Loucy (cell line): ENCODE measurements at regions not wholly inside any gene's neighbourhood (a gene's known extent, or its start where the extent isn't known, plus 50 kb on each side); places are given as distances from the start of the nearest gene placed in this dataset.

ENCODE experiments used
- H2AFZ ChIP-seq: fragments of 200-600 bp; sonication (generic); 2 replicates; pipeline ENCODE4 v1.6.0; 2016; ENCODE audit warnings: antibody characterized with exemption, mild to moderate bottlenecking, low read length, moderate library complexity
- H3F3A ChIP-seq: fragments of 200-600 bp; 2 replicates; pipeline ENCODE4 v1.6.0; 2016; ENCODE audit warnings: antibody characterized with exemption, low read depth, mild to moderate bottlenecking
- H3K27me3 ChIP-seq: fragments of 200-600 bp; sonication (generic); 2 replicates; pipeline ENCODE4 v1.6.1; 2014; ENCODE audit warnings: low read length, mild to moderate bottlenecking; ENCODE audit not compliant: insufficient read depth, poor library complexity, severe bottlenecking
- H3K36me3 ChIP-seq: fragments of 200-600 bp; sonication (generic); 2 replicates; pipeline ENCODE4 v1.6.1; 2016; ENCODE audit warnings: low read length; ENCODE audit not compliant: insufficient read depth
- H3K4me1 ChIP-seq: fragments of 200-600 bp; sonication (generic); 2 replicates; pipeline ENCODE4 v1.5.1; 2014; ENCODE audit warnings: low read length, mild to moderate bottlenecking; ENCODE audit not compliant: insufficient read depth, poor library complexity, severe bottlenecking
- H3K4me2 ChIP-seq: fragments of 200-600 bp; sonication (generic); 2 replicates; pipeline ENCODE4 v1.6.0; 2014; ENCODE audit warnings: antibody characterized with exemption, low read length, low read depth, mild to moderate bottlenecking; ENCODE audit not compliant: poor library complexity, severe bottlenecking
- H3K4me3 ChIP-seq: fragments of 200-600 bp; sonication (generic); 2 replicates; pipeline ENCODE4 v1.5.1; 2014; ENCODE audit warnings: low read length, mild to moderate bottlenecking, mixed read lengths; ENCODE audit not compliant: poor library complexity, severe bottlenecking
- H3K79me2 ChIP-seq: fragments of 200-600 bp; sonication (generic); 2 replicates; pipeline ENCODE4 v1.6.1; 2014; ENCODE audit warnings: low read length; ENCODE audit not compliant: insufficient read depth
- H3K9ac ChIP-seq: fragments of 200-600 bp; sonication (generic); 2 replicates; pipeline ENCODE4 v1.6.0; 2014; ENCODE audit warnings: mild to moderate bottlenecking, low read depth, low read length, moderate library complexity; ENCODE audit not compliant: poor library complexity, severe bottlenecking
- H3K9me2 ChIP-seq: fragments of 200-600 bp; sonication (generic); replicated peaks from 2 replicates; pipeline ENCODE4 v1.6.1; 2016; ENCODE audit warnings: low read depth, low read length, mixed read lengths
- H3K9me3 ChIP-seq: fragments of 200-600 bp; sonication (generic); 2 replicates; pipeline ENCODE4 v1.6.1; 2014; ENCODE audit warnings: mild to moderate bottlenecking, antibody characterized with exemption, low read length, low read depth; ENCODE audit not compliant: insufficient read depth
- H4K20me1 ChIP-seq: fragments of 200-600 bp; sonication (generic); 2 replicates; pipeline ENCODE4 v1.6.0; 2014; ENCODE audit warnings: antibody characterized with exemption, low read length, mild to moderate bottlenecking; ENCODE audit not compliant: insufficient read depth, poor library complexity, severe bottlenecking
- CTCF ChIP-seq: fragments of 200-600 bp; sonication (generic); conservative IDR thresholded peaks from 2 replicates; pipeline ENCODE4 v1.5.1; 2014; ENCODE audit warnings: mild to moderate bottlenecking, antibody characterized with exemption, low read length
- EZH2phosphoT487 ChIP-seq: fragments of 200-600 bp; IDR thresholded peaks from 2 replicates; pipeline ENCODE4 v1.6.1; 2018; ENCODE audit warnings: antibody characterized with exemption, mild to moderate bottlenecking, moderate library complexity, borderline replicate concordance

- H3K4me3 ChIP-seq: no peak overlapping the region
- H3K4me2 ChIP-seq: no peak overlapping the region
- no peaks in the 10 kb centered on the region for H3K79me2 ChIP-seq
- no peaks in the 10 kb centered on the region for H3K36me3 ChIP-seq
- H2AFZ ChIP-seq: no peak overlapping the region
- H3K9me3 ChIP-seq: no peaks in the 10 kb centered on the region; the same call in 1 of the 2 replicates
- peaks cover 8% of the 10 kb centered on the region for H3K4me1 ChIP-seq
- H3K9me2 ChIP-seq: no peaks in the 10 kb centered on the region
- peaks cover 5% of the 10 kb centered on the region; the same call in 1 of the 2 replicates for H3F3A ChIP-seq
- no peaks in the 10 kb centered on the region for H3K27me3 ChIP-seq
- H4K20me1 ChIP-seq: no peaks in the 10 kb centered on the region
- H3K9ac ChIP-seq: no peak overlapping the region
- TF ChIP-seq CTCF (no peak), EZH2phosphoT487 (no peak)
These were observed 304.4 kb downstream of the AASDHPPT start for GRCh38 chr11:106381895-106382294.

DNA sequence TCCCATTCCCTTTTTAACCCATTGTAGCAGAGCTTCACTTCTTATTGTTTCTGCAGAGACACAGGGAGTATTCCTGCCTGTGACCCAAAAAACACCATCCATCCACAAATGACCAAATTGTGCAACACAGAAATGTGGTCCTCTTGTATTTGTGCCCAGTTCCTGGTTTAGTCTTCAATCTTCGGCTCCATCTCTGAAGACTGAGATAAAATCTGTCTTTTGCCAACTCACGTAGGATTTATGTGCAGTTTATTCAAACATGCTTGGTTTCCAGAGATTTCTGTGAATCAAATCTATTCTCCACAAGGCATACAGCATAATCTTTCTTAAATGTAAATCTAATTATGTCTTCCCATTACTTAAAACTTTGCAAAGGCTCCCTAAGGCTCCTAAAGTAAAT, 307.0 kb downstream of the AASDHPPT start:
- H4K20me1 ChIP-seq: no peaks in the 10 kb centered on the region
- peaks cover 8% of the 10 kb centered on the region for H3K4me1 ChIP-seq
- H3K9me2 ChIP-seq: no peaks in the 10 kb centered on the region
- H3K36me3 ChIP-seq: no peaks in the 10 kb centered on the region
- H2AFZ ChIP-seq: no peak overlapping the region
- H3K79me2 ChIP-seq: no peaks in the 10 kb centered on the region
- H3K9me3 ChIP-seq: no peaks in the 10 kb centered on the region; the same call in 1 of the 2 replicates
- TF ChIP-seq CTCF (no peak), EZH2phosphoT487 (no peak)
- peaks cover 5% of the 10 kb centered on the region; the same call in 1 of the 2 replicates for H3F3A ChIP-seq
- H3K27me3 ChIP-seq: no peaks in the 10 kb centered on the region
- H3K4me2 ChIP-seq: no peak overlapping the region
- H3K9ac ChIP-seq: no peak overlapping the region
- H3K4me3 ChIP-seq: no peak overlapping the region

DNA sequence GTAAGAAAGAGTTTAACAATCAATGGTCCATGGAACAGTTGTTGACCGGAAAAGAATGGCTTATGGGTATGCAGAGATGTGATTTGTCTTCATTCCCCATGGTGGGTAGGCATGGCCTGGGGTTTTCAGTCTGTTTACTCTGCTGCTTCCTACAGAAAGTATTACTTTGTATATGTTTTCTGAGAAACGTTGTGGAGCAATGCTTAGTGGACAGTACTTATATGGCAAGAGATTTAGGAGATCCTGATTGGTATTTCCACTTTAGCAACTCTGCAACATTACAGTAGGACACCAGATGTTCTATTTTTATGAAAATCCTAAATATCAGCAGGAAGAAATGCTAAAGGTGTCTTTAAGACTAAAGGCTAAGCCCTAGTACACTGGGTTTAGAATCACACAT, 309.1 kb downstream of the AASDHPPT start:
- Histone ChIP-seq H4K20me1 (no peaks in the 10 kb centered on the region), H3K4me2 (no peak overlapping the region), H3K9me3 (no peaks in the 10 kb centered on the region; the same call in 1 of the 2 replicates), H3F3A (no peaks in the 10 kb centered on the region), H3K4me3 (no peak overlapping the region), H3K9me2 (no peaks in the 10 kb centered on the region), H3K27me3 (no peaks in the 10 kb centered on the region), H2AFZ (no peak overlapping the region), H3K79me2 (no peaks in the 10 kb centered on the region), H3K9ac (no peak overlapping the region), H3K36me3 (no peaks in the 10 kb centered on the region), H3K4me1 (no peaks in the 10 kb centered on the region)
- no peak for TF ChIP-seq EZH2phosphoT487
- no peak for TF ChIP-seq CTCF
